ENCODE measurements at regions not wholly inside any gene's neighbourhood (a gene's known extent, or its start where the extent isn't known, plus 50 kb on each side); places are given as distances from the start of the nearest gene placed in this dataset. TPM values are rescaled to one million over a fixed set of nuclear protein-coding genes. Genes with fewer than 3 reads are reported as not detected.

DNA sequence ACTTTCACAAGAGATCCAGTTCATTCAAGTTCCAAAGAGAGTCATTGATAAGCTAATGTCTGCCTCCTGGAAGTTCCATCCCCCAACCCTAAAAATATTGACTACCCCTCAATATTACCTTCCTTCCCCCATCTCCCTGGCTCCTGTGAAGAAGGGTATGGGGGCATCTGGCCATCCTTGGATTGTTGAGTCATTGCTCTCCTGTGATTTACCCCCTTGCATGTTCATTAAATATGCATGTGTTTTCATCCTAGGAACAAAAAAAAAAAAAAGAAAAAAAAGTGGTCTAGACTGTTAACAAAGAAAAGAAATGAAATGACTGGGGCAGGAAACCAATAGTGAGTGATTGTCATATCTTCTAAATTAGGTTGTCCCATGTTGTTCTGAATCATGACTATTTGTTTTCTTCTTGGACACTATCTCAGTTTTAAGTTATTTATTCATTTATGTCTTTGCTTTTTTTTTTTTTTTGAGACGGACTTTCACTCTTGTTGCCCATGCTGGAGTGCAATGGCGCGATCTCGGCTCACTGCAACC is 51.9 kb upstream of the HUWE1 start:
- H3F3A ChIP-seq (replicated peaks; ENCODE audit: low read depth) = no peaks in the 10 kb centered on the region
- H3K4me1 Mint-ChIP-seq = peaks cover 2% of the 10 kb centered on the region; the same call in 1 of the 3 replicates

More for the DNA sequence above, 51.9 kb upstream of the HUWE1 start:
- Histone ChIP-seq H3K4me3 (no peak overlapping the region), H3K27ac (ENCODE audit: low read depth) (no peak overlapping the region), H3K4me2 (no peak overlapping the region), H3K27me3 (ENCODE audit: insufficient read depth) (no peaks in the 10 kb centered on the region), H4K20me1 (replicated peaks; ENCODE audit: insufficient read depth) (no peaks in the 10 kb centered on the region), H3K9me2 (ENCODE audit: insufficient read depth) (no peaks in the 10 kb centered on the region), H3K36me3 (ENCODE audit: insufficient read depth) (no peaks in the 10 kb centered on the region), H2AFZ (no peak overlapping the region), H3K4me1 (ENCODE audit: insufficient read depth) (no peaks in the 10 kb centered on the region), H3K79me2 (replicated peaks; ENCODE audit: insufficient read depth) (no peaks in the 10 kb centered on the region)
- ATAC-seq (no peak), DNase-seq (ENCODE audit: low spot score) (no peak)
- TF ChIP-seq ZNF331 (CRISPR knock-in tag; IDR thresholded peaks at IDR 0.05; ENCODE audit: low read depth) (no peak), JUNB (IDR thresholded peaks at IDR 0.05; ENCODE audit: unreplicated experiment) (no peak)
- no peaks in the 10 kb centered on the region for H3K9me3 Mint-ChIP-seq
- no peak overlapping the region for H3K4me3 Mint-ChIP-seq
- H3K27ac Mint-ChIP-seq = no peak overlapping the region
- no peaks in the 10 kb centered on the region for H3K36me3 Mint-ChIP-seq (ENCODE audit: low read depth)
- H3K27me3 Mint-ChIP-seq (ENCODE audit: insufficient read depth, low read depth, poor library complexity) = peaks cover 4% of the 10 kb centered on the region

Small RNAs in the stretch of these regions (small RNA-seq; reads per million reads assigned to genes)
- gene BX323845.1 (ENCODE audit: low replicate concordance) = not detected
- not detected for gene BX323845.2 (ENCODE audit: low replicate concordance)
